Endothelial cell of umbilical vein (primary cell): ENCODE measurements at regions not wholly inside any gene's neighbourhood (a gene's known extent, or its start where the extent isn't known, plus 50 kb on each side); places are given as distances from the start of the nearest gene placed in this dataset.

ENCODE experiments used
- EZH2 ChIP-seq: IDR thresholded peaks from 2 replicates; pipeline ENCODE4 v1.6.1; 2012; ENCODE audit warnings: borderline replicate concordance, low read depth, mild to moderate bottlenecking, moderate library complexity, low read length, inconsistent platforms; ENCODE audit not compliant: severe bottlenecking
- JUN ChIP-seq: IDR thresholded peaks from 2 replicates; pipeline ENCODE4 v1.6.1; 2011; ENCODE audit warnings: borderline replicate concordance, low read depth; ENCODE audit not compliant: insufficient read length, insufficient read depth
- MYC ChIP-seq: IDR thresholded peaks from one replicate; pipeline ENCODE4 v1.6.1; 2011; ENCODE audit warnings: mild to moderate bottlenecking, low read depth, low read length
- POLR2A ChIP-seq: IDR thresholded peaks from 2 replicates; pipeline ENCODE4 v1.6.1; 2012; ENCODE audit warnings: low read depth, mild to moderate bottlenecking, control low read depth, low read length
- POLR2AphosphoS5 ChIP-seq: IDR thresholded peaks from 2 replicates; pipeline ENCODE4 v1.6.1; 2012; ENCODE audit warnings: low read depth, mild to moderate bottlenecking, control low read depth, low read length, moderate library complexity; ENCODE audit not compliant: insufficient read depth
- TF ChIP-seq, protein P1 (sequence below), 2 donors: IDR thresholded peaks; 1 replicate in 1 of 2; 2 replicates in 1 of 2; pipeline ENCODE4 v1.5.1; 2011; ENCODE audit warnings: low read length in 2 of 2, mild to moderate bottlenecking in 2 of 2, moderate library complexity in 2 of 2, control low read depth in 1 of 2, inconsistent platforms in 1 of 2, low read depth in 1 of 2; ENCODE audit not compliant: insufficient read depth in 1 of 2; ENCODE audit errors: extremely low read depth in 1 of 2
- TF ChIP-seq, protein P2 (sequence below): IDR thresholded peaks from 2 replicates; pipeline ENCODE4 v1.6.1; 2011; ENCODE audit not compliant: insufficient read depth, insufficient read length

DNA sequence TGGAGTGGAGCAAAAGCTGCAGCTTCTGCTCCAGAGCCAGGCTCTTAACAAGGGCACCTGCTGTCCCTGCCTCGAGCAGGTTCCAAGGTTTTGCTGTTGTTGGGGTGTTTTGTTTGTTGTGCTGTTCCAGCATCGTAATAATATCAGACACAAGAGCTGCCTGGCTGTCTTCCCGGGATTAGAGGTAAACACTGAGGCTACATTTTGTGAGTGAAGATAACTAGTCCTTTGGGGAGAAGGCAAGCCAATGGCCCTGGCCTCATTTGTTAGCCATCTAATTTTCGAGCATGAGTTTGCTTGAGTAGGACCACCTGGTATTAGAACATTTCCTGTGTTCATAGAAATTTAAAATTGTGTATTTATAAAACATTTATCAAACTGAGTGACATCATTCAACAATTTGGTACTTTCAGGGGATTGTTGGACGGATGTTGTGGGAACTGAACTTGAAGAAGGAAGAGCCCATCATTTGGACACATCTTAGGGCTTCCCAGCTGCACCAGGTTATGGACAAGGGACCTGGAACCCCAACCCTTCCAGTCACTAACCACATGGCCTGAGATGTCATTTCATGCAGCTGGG is 555.0 kb downstream of the TNS3 start:
- no peak for TF ChIP-seq POLR2A
- TF ChIP-seq, protein P1, sequence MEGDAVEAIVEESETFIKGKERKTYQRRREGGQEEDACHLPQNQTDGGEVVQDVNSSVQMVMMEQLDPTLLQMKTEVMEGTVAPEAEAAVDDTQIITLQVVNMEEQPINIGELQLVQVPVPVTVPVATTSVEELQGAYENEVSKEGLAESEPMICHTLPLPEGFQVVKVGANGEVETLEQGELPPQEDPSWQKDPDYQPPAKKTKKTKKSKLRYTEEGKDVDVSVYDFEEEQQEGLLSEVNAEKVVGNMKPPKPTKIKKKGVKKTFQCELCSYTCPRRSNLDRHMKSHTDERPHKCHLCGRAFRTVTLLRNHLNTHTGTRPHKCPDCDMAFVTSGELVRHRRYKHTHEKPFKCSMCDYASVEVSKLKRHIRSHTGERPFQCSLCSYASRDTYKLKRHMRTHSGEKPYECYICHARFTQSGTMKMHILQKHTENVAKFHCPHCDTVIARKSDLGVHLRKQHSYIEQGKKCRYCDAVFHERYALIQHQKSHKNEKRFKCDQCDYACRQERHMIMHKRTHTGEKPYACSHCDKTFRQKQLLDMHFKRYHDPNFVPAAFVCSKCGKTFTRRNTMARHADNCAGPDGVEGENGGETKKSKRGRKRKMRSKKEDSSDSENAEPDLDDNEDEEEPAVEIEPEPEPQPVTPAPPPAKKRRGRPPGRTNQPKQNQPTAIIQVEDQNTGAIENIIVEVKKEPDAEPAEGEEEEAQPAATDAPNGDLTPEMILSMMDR (IDR thresholded peaks at IDR 0.05; ENCODE audit: extremely low read depth in 1 of 2, insufficient read depth in 1 of 2, low read depth in 1 of 2, low read length in 2 of 2), result no peak
- TF ChIP-seq, protein P2, sequence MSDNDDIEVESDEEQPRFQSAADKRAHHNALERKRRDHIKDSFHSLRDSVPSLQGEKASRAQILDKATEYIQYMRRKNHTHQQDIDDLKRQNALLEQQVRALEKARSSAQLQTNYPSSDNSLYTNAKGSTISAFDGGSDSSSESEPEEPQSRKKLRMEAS, result no peak
- TF ChIP-seq EZH2, result no peak
- TF ChIP-seq MYC, result no peak
- TF ChIP-seq JUN, result no peak
- TF ChIP-seq POLR2AphosphoS5, result no peak
